OCI-LY3 (cell line): ENCODE measurements at regions not wholly inside any gene's neighbourhood (a gene's known extent, or its start where the extent isn't known, plus 50 kb on each side); places are given as distances from the start of the nearest gene placed in this dataset.

Experiments
- H2AFZ ChIP-seq: fragments of 200-600, 300-600 bp; shearing (Covaris generic); 2 replicates; pipeline ENCODE4 v1.6.0; 2014; ENCODE audit warnings: antibody characterized with exemption, low read depth, low read length
- H3K27ac ChIP-seq: fragments of 200-600, 300-600 bp; sonication (generic); 2 replicates; pipeline ENCODE4 v1.5.1; 2014; ENCODE audit warnings: mild to moderate bottlenecking, low read length, moderate library complexity, mixed read lengths
- H3K27me3 ChIP-seq: fragments of 200-600, 300-600 bp; sonication (generic); 2 replicates; pipeline ENCODE4 v1.6.1; 2014; ENCODE audit warnings: low read depth, low read length, mixed read lengths
- H3K36me3 ChIP-seq: fragments of 200-600, 300-600 bp; sonication (generic); replicated peaks from 2 replicates; pipeline ENCODE3; 2014; ENCODE audit warnings: low read depth, low read length, mixed read lengths
- H3K4me1 ChIP-seq: fragments of 300-600, 200-600 bp; sonication (generic); 2 replicates; pipeline ENCODE4 v1.6.1; 2014; ENCODE audit warnings: low read length, mixed read lengths
- H3K4me2 ChIP-seq: fragments of 200-600, 300-600 bp; sonication (generic); 2 replicates; pipeline ENCODE4 v1.6.1; 2014; ENCODE audit warnings: low read length, mixed read lengths
- H3K4me3 ChIP-seq: fragments of 300-600, 200-600 bp; sonication (generic); 2 replicates; pipeline ENCODE4 v1.5.1; 2014; ENCODE audit warnings: antibody characterized with exemption, mild to moderate bottlenecking, low read length, moderate library complexity
- H3K79me2 ChIP-seq: fragments of 300-600, 200-600 bp; shearing (Covaris generic); 2 replicates; pipeline ENCODE4 v1.6.1; 2014; ENCODE audit warnings: mild to moderate bottlenecking, low read length, mixed read lengths
- H3K9ac ChIP-seq: fragments of 300-600, 200-600 bp; shearing (Covaris generic); 2 replicates; pipeline ENCODE4 v1.6.0; 2014; ENCODE audit warnings: mild to moderate bottlenecking, low read length, moderate library complexity
- H3K9me3 ChIP-seq: fragments of 200-600, 300-600 bp; shearing (Covaris generic); 2 replicates; pipeline ENCODE4 v1.6.1; 2014; ENCODE audit warnings: low read length, mixed read lengths; ENCODE audit not compliant: insufficient read depth
- H4K20me1 ChIP-seq: fragments of 200-600, 300-600 bp; sonication (generic); 2 replicates; pipeline ENCODE4 v1.6.1; 2016; ENCODE audit warnings: low read length, mixed read lengths; ENCODE audit not compliant: insufficient read depth
- EZH2phosphoT487 ChIP-seq: fragments of 200-600 bp; shearing (Covaris generic); IDR thresholded peaks from 2 replicates; pipeline ENCODE4 v1.6.1; 2018; ENCODE audit warnings: antibody characterized with exemption, mixed run types, low read depth
- TF ChIP-seq, protein P1 (sequence below): fragments of 200-600, 300-600 bp; sonication (generic); IDR thresholded peaks from 2 replicates; pipeline ENCODE4 v1.5.1; 2014; ENCODE audit warnings: antibody characterized with exemption, low read length, low read depth

DNA sequence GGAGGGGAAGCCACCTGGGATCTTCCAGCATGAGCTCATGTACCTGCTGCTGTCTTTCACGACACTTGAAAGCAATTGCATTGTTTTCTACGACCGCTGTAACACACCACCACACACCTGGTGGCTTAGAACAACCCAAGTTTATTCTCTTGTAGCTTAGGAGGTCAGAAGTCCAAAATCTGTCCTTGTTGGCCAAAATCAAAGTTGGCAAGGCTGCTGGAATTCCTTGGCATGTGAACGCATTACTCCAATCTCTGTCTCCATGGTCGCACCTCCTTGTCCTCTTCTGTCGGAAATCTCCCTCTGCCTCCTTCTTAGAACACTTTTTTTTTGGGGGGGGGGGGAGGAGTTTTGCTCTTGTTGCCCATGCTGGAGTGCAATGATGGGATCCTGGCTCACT, 305.7 kb downstream of the BAMBI start:
- TF ChIP-seq, protein P1, sequence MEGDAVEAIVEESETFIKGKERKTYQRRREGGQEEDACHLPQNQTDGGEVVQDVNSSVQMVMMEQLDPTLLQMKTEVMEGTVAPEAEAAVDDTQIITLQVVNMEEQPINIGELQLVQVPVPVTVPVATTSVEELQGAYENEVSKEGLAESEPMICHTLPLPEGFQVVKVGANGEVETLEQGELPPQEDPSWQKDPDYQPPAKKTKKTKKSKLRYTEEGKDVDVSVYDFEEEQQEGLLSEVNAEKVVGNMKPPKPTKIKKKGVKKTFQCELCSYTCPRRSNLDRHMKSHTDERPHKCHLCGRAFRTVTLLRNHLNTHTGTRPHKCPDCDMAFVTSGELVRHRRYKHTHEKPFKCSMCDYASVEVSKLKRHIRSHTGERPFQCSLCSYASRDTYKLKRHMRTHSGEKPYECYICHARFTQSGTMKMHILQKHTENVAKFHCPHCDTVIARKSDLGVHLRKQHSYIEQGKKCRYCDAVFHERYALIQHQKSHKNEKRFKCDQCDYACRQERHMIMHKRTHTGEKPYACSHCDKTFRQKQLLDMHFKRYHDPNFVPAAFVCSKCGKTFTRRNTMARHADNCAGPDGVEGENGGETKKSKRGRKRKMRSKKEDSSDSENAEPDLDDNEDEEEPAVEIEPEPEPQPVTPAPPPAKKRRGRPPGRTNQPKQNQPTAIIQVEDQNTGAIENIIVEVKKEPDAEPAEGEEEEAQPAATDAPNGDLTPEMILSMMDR = no peak
- no peak for TF ChIP-seq EZH2phosphoT487
- H3K4me2 ChIP-seq = no peak overlapping the region
- H4K20me1 ChIP-seq = peaks cover 2% of the 10 kb centered on the region; the same call in 1 of the 2 replicates
- H3K4me3 ChIP-seq = no peak overlapping the region
- no peak overlapping the region for H3K27ac ChIP-seq
- H3K36me3 ChIP-seq = no peaks in the 10 kb centered on the region
- H3K9me3 ChIP-seq = no peaks in the 10 kb centered on the region
- no peak overlapping the region for H3K9ac ChIP-seq
- no peaks in the 10 kb centered on the region for H3K79me2 ChIP-seq
- peaks cover 44% of the 10 kb centered on the region for H3K4me1 ChIP-seq
- peaks cover 41% of the 10 kb centered on the region for H3K27me3 ChIP-seq
- H2AFZ ChIP-seq = no peak overlapping the region

DNA sequence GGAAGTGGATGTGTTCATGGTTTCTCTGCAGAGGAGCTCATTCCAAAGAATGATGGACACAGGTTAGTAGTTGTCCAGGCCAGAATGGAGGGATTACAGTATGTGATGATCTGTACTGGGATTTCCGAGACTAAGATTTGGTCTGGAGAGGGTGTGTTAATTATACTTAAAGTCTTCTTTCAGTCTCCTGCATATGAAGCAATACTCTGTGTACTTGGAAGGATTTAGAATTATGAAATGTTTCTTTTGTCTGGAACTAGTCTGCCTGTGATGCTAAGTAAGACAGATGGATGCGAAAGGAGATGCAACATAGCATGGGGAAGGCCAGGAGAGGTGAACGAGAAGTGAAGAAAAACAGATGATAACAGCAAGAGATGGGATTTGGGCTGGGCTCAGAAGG, 305.1 kb upstream of the LYZL1 start:
- H2AFZ ChIP-seq = no peak overlapping the region
- no peak overlapping the region for H3K9ac ChIP-seq
- H3K4me3 ChIP-seq = peak overlapping the region; percentile 61; the same call in 1 of the 2 replicates
- TF ChIP-seq, protein P1 = no peak
- no peak for TF ChIP-seq EZH2phosphoT487
- peaks cover 35% of the 10 kb centered on the region for H3K27me3 ChIP-seq
- H4K20me1 ChIP-seq = peaks cover 2% of the 10 kb centered on the region; the same call in 1 of the 2 replicates
- H3K36me3 ChIP-seq = no peaks in the 10 kb centered on the region
- H3K27ac ChIP-seq = no peak overlapping the region
- H3K79me2 ChIP-seq = no peaks in the 10 kb centered on the region
- peak overlapping the region; percentile 88 for H3K4me2 ChIP-seq
- H3K9me3 ChIP-seq = no peaks in the 10 kb centered on the region
- H3K4me1 ChIP-seq = peaks cover 44% of the 10 kb centered on the region

DNA sequence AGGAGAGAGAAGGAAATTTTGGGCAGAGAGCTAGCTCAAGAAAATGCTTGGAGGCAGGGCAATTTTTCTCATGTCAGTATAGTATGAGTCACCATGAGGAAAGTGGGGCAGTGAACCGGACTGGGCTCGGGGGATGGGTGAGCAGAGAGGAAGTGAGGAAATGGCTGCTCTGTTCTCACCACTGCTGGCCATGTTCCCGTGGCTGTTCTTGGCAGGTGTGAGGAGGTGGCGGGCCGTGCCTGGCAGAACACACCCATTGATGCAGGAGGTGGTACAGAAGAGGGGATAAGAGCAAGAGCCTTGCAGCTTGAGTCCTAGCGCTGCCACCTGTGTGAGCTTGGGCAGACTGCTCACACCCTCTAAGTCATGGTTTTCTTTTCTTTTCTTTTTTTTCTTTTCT, 304.4 kb upstream of the LYZL1 start:
- H2AFZ ChIP-seq = no peak overlapping the region
- no peak for TF ChIP-seq EZH2phosphoT487
- TF ChIP-seq, protein P1 = no peak
- no peak overlapping the region for H3K27ac ChIP-seq
- H3K4me1 ChIP-seq = peaks cover 44% of the 10 kb centered on the region
- no peaks in the 10 kb centered on the region for H3K79me2 ChIP-seq
- H4K20me1 ChIP-seq = peaks cover 2% of the 10 kb centered on the region; the same call in 1 of the 2 replicates
- no peaks in the 10 kb centered on the region for H3K9me3 ChIP-seq
- H3K36me3 ChIP-seq = no peaks in the 10 kb centered on the region
- peak overlapping the region; percentile 88 for H3K4me2 ChIP-seq
- H3K9ac ChIP-seq = no peak overlapping the region
- peaks cover 32% of the 10 kb centered on the region for H3K27me3 ChIP-seq
- H3K4me3 ChIP-seq = peak overlapping the region; percentile 61

DNA sequence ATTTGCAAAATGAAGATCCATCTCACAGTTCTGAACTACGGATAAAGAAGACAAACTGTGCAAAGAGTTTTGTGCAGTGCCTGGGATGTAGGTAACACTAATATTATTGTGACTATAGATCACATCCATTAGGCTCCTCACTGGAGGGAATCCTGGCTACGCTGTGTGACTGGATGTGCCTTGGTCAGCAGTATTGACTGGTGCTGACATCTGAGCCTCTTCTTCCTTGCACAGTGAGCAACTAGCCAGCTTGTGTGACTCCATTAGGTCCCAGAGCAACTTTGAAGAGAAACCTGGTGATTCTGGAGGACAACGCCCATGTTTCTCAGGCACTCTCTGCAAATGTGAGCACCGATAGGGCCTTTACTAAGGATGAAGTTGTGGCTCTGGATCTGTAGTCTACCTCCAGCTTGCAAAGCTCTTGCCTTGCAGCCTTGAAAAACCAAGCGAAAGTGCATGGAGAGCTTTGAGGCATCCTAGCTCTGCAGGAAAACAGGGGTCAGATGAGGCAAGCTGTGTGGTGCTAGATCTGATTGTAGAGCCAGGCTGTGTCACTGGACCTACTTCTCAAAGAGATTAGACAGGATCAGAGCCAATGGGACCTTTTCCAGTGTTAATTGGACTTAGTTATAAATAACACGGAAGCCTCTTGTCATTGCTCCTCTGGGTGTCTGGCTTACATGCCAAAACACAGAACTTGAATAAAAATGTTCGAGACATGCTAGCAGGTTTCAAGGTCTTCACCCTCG, 303.6 kb upstream of the LYZL1 start:
- no peak overlapping the region for H3K9ac ChIP-seq
- H3K79me2 ChIP-seq = no peaks in the 10 kb centered on the region
- no peak overlapping the region for H3K4me2 ChIP-seq
- H3K27me3 ChIP-seq = peaks cover 27% of the 10 kb centered on the region
- no peak overlapping the region for H2AFZ ChIP-seq
- peaks cover 37% of the 10 kb centered on the region for H3K4me1 ChIP-seq
- H3K27ac ChIP-seq = no peak overlapping the region
- H3K36me3 ChIP-seq = no peaks in the 10 kb centered on the region
- no peak for TF ChIP-seq EZH2phosphoT487
- TF ChIP-seq, protein P1 = no peak
- H4K20me1 ChIP-seq = peaks cover 2% of the 10 kb centered on the region; the same call in 1 of the 2 replicates
- no peaks in the 10 kb centered on the region for H3K9me3 ChIP-seq
- no peak overlapping the region for H3K4me3 ChIP-seq
